ENCODE measurements at regions not wholly inside any gene's neighbourhood (a gene's known extent, or its start where the extent isn't known, plus 50 kb on each side); places are given as distances from the start of the nearest gene placed in this dataset.

DNA sequence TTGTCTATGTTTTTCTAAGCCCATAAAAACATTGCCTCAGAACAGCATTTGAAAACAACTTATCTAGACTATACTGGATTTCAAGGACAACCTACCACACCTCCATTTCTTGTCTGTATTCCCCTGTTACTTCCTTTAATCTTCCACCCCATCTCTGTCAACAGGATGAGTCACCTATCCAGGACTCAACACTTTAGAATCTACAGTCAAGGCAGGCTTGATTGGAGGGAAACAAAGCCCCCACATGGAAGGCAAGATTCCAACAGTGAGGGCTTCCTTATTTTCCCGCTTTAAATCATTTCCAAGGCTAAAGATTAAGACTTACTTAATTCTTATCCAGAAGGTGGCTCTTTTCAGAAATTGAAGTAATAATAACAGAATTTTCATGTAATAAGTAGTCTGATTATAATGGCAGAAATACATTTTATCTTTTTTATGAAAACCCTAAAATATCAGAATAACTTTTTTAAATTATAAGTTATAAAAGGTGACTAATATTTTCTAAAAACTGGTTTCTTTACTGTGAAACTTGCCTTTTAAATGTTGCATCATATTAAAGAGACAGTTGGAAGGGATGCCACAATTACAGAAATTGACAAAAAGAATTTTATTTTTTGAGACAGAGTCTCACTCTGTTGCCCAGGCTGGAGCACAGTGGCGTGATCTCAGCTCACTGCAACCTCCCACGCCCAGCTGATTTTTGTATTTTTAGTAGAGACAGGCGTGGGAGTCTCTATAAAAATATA lies 138.7 kb upstream of the CCDC150 start (continued):
- TF ChIP-seq FOSL1 (tag; conservative IDR thresholded peaks at IDR 0.05) (peak; percentile 83), SMC3 (conservative IDR thresholded peaks at IDR 0.05; ENCODE audit: insufficient read depth, low read depth, low read length) (no peak), SRSF3 (IDR thresholded peaks at IDR 0.05; ENCODE audit: insufficient read depth, low read length) (no peak), RBM22 (IDR thresholded peaks at IDR 0.05; ENCODE audit: low read depth, low read length, poor library complexity, severe bottlenecking) (no peak), HOXB6 (CRISPR knock-in tag; IDR thresholded peaks at IDR 0.05; ENCODE audit: borderline replicate concordance) (no peak), MYC (IDR thresholded peaks at IDR 0.05; ENCODE audit: low read depth, low read length) (no peak), MYC (CRISPR knock-in tag; IDR thresholded peaks at IDR 0.05; ENCODE audit: borderline replicate concordance, low read depth) (no peak), GTF2F1 (IDR thresholded peaks at IDR 0.05; ENCODE audit: low read depth, low read length) (no peak), TARDBP (IDR thresholded peaks at IDR 0.05) (no peak), SIRT6 (IDR thresholded peaks at IDR 0.05; ENCODE audit: low read depth, low read length) (no peak), ZNF778 (CRISPR knock-in tag; IDR thresholded peaks at IDR 0.05) (no peak), DNMT1 (IDR thresholded peaks at IDR 0.05) (no peak), HDAC3 (IDR thresholded peaks at IDR 0.05; ENCODE audit: borderline replicate concordance, partially characterized antibody) (no peak), NCOA2 (IDR thresholded peaks at IDR 0.05; ENCODE audit: partially characterized antibody in 2 of 2) (no peak), RB1 (IDR thresholded peaks at IDR 0.05; ENCODE audit: low read depth) (no peak), SRF (CRISPR knock-in tag; IDR thresholded peaks at IDR 0.05) (no peak), SIN3A (IDR thresholded peaks at IDR 0.05; ENCODE audit: borderline replicate concordance in 2 of 2, control insufficient read depth in 1 of 2, low read depth in 2 of 2, low read length in 2 of 2) (no peak), HNRNPLL (IDR thresholded peaks at IDR 0.05; ENCODE audit: low read depth, low read length, poor library complexity, severe bottlenecking) (no peak), HIVEP1 (CRISPR knock-in tag; IDR thresholded peaks at IDR 0.05) (no peak), SMARCA5 (IDR thresholded peaks at IDR 0.05) (no peak), MECOM (CRISPR knock-in tag; IDR thresholded peaks at IDR 0.05) (no peak), POLR2A (conservative IDR thresholded peaks at IDR 0.05) (no peak), ZNF584 (CRISPR knock-in tag; IDR thresholded peaks at IDR 0.05; ENCODE audit: low read depth) (no peak)
- TF ChIP-seq, protein P1, sequence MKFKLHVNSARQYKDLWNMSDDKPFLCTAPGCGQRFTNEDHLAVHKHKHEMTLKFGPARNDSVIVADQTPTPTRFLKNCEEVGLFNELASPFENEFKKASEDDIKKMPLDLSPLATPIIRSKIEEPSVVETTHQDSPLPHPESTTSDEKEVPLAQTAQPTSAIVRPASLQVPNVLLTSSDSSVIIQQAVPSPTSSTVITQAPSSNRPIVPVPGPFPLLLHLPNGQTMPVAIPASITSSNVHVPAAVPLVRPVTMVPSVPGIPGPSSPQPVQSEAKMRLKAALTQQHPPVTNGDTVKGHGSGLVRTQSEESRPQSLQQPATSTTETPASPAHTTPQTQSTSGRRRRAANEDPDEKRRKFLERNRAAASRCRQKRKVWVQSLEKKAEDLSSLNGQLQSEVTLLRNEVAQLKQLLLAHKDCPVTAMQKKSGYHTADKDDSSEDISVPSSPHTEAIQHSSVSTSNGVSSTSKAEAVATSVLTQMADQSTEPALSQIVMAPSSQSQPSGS (CRISPR knock-in tag; IDR thresholded peaks at IDR 0.05): no peak
- TF ChIP-seq, protein P2, sequence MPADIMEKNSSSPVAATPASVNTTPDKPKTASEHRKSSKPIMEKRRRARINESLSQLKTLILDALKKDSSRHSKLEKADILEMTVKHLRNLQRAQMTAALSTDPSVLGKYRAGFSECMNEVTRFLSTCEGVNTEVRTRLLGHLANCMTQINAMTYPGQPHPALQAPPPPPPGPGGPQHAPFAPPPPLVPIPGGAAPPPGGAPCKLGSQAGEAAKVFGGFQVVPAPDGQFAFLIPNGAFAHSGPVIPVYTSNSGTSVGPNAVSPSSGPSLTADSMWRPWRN (IDR thresholded peaks at IDR 0.05; ENCODE audit: low read depth): no peak
- TF ChIP-seq, protein P3, sequence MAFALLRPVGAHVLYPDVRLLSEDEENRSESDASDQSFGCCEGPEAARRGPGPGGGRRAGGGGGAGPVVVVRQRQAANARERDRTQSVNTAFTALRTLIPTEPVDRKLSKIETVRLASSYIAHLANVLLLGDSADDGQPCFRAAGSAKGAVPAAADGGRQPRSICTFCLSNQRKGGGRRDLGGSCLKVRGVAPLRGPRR (CRISPR knock-in tag; IDR thresholded peaks at IDR 0.05): no peak
- TF ChIP-seq, protein P4, sequence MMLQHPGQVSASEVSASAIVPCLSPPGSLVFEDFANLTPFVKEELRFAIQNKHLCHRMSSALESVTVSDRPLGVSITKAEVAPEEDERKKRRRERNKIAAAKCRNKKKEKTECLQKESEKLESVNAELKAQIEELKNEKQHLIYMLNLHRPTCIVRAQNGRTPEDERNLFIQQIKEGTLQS (IDR thresholded peaks at IDR 0.05): peak; percentile 65; the same call in 1 of the 2 replicates
- TF ChIP-seq, protein P4 (CRISPR knock-in tag; conservative IDR thresholded peaks at IDR 0.05): no peak
